Activated CD4-positive, alpha-beta memory T cell treated with anti-CD3 and anti-CD28 coated beads, Interleukin-2, amount 10 ng/mL, durations not matched to agents 7 days and 5 days (primary cell): ENCODE measurements at regions not wholly inside any gene's neighbourhood (a gene's known extent, or its start where the extent isn't known, plus 50 kb on each side); places are given as distances from the start of the nearest gene placed in this dataset.
"Not testable (repeated sequence)": the region's sequence is repeated elsewhere in the genome, so short reads cannot be mapped to it uniquely, and the experiment has no call there.

Experiments
- CTCF ChIA-PET: fragments of 350-600 bp; sonication (Branson Sonifier 250); formaldehyde crosslinking; loops from one replicate; lab custom pipeline; 2021; ENCODE audit warnings: antibody characterized with exemption, inconsistent platforms; lab: Charles Lee
- POLR2A ChIA-PET: fragments of 350-600 bp; sonication (Branson Sonifier 250); formaldehyde crosslinking; loops from one replicate; lab custom pipeline; 2021; ENCODE audit warnings: antibody characterized with exemption; lab: Charles Lee
- DNase-seq: peaks from one replicate; pipeline ENCODE4 v3.0.0-alpha.2; 2020
- H3K27ac Mint-ChIP-seq: one replicate; pipeline ENCODE4 v1.8.0; 2021; ENCODE audit warnings: mild to moderate bottlenecking, mixed read lengths
- H3K27me3 Mint-ChIP-seq: one replicate; pipeline ENCODE4 v1.8.0; 2021; ENCODE audit warnings: mixed read lengths
- H3K36me3 Mint-ChIP-seq: one replicate; pipeline ENCODE4 v1.8.0; 2021; ENCODE audit warnings: low read depth, mixed read lengths
- H3K4me1 Mint-ChIP-seq: one replicate; pipeline ENCODE4 v1.8.0; 2021; ENCODE audit warnings: mixed read lengths
- H3K4me3 Mint-ChIP-seq: one replicate; pipeline ENCODE4 v1.8.0; 2021; ENCODE audit warnings: mild to moderate bottlenecking, mixed read lengths
- H3K9me3 Mint-ChIP-seq: one replicate; pipeline ENCODE4 v1.8.0; 2021; ENCODE audit warnings: mixed read lengths

GRCh38 chr20:48035961-48036731, 250.9 kb upstream of the SULF2 start:
- no peak for DNase-seq
- Mint-ChIP-seq H3K4me1 (no peaks in the 10 kb centered on the region), H3K27ac (no peak overlapping the region), H3K36me3 (no peaks in the 10 kb centered on the region), H3K9me3 (peaks cover 8% of the 10 kb centered on the region), H3K4me3 (no peak overlapping the region), H3K27me3 (peaks cover 7% of the 10 kb centered on the region)
- ChIA-PET CTCF (no interaction called here), POLR2A (no interaction called here)

GRCh38 chr20:48034751-48035150, 249.5 kb upstream of the SULF2 start:
- Mint-ChIP-seq H3K27me3 (peaks cover 10% of the 10 kb centered on the region), H3K9me3 (peaks cover 8% of the 10 kb centered on the region), H3K36me3 (no peaks in the 10 kb centered on the region), H3K27ac (no peak overlapping the region), H3K4me3 (no peak overlapping the region), H3K4me1 (no peaks in the 10 kb centered on the region)
- CTCF ChIA-PET = no interaction called here
- POLR2A ChIA-PET = no interaction called here
- DNase-seq = no peak

- DNase-seq, H3K27ac Mint-ChIP-seq, H3K4me1 Mint-ChIP-seq, H3K9me3 Mint-ChIP-seq, POLR2A ChIA-PET, H3K4me3 Mint-ChIP-seq, H3K36me3 Mint-ChIP-seq, CTCF ChIA-PET: not testable (repeated sequence)
- H3K27me3 Mint-ChIP-seq = peaks cover 10% of the 10 kb centered on the region
Observed at GRCh38 chr20:48033005-48033404, 247.7 kb upstream of the SULF2 start.

- Mint-ChIP-seq H3K4me1 (no peaks in the 10 kb centered on the region), H3K4me3 (no peak overlapping the region), H3K27me3 (peaks cover 10% of the 10 kb centered on the region), H3K27ac (no peak overlapping the region), H3K36me3 (no peaks in the 10 kb centered on the region), H3K9me3 (peaks cover 8% of the 10 kb centered on the region)
- no peak for DNase-seq
- ChIA-PET POLR2A (no interaction called here), CTCF (no interaction called here)
Observed at GRCh38 chr20:48031122-48031521, 245.8 kb upstream of the SULF2 start.

- DNase-seq = no peak
- Mint-ChIP-seq H3K4me1 (no peaks in the 10 kb centered on the region), H3K36me3 (no peaks in the 10 kb centered on the region), H3K27ac (no peak overlapping the region), H3K9me3 (no peaks in the 10 kb centered on the region), H3K27me3 (peaks cover 10% of the 10 kb centered on the region), H3K4me3 (no peak overlapping the region)
- CTCF ChIA-PET = no interaction called here
- POLR2A ChIA-PET = no interaction called here
Observed at GRCh38 chr20:48026981-48027592, 241.8 kb upstream of the SULF2 start.

- Mint-ChIP-seq H3K4me3 (no peak overlapping the region), H3K9me3 (no peaks in the 10 kb centered on the region), H3K36me3 (no peaks in the 10 kb centered on the region), H3K4me1 (no peaks in the 10 kb centered on the region), H3K27me3 (peaks cover 8% of the 10 kb centered on the region), H3K27ac (no peak overlapping the region)
- POLR2A ChIA-PET = no interaction called here
- CTCF ChIA-PET = no interaction called here
- DNase-seq = no peak
Observed at GRCh38 chr20:48025661-48026060, 240.4 kb upstream of the SULF2 start.

- ChIA-PET POLR2A (no interaction called here), CTCF (no interaction called here)
- DNase-seq = no peak
- H3K27me3 Mint-ChIP-seq = peaks cover 8% of the 10 kb centered on the region
- no peaks in the 10 kb centered on the region for H3K4me1 Mint-ChIP-seq
- no peak overlapping the region for H3K4me3 Mint-ChIP-seq
- no peak overlapping the region for H3K27ac Mint-ChIP-seq
- H3K9me3 Mint-ChIP-seq = no peaks in the 10 kb centered on the region
- H3K36me3 Mint-ChIP-seq = no peaks in the 10 kb centered on the region
Observed at GRCh38 chr20:48025051-48025515, 239.8 kb upstream of the SULF2 start.

GRCh38 chr20:48024539-48024938, 239.3 kb upstream of the SULF2 start:
- Mint-ChIP-seq H3K4me1 (no peaks in the 10 kb centered on the region), H3K4me3 (no peak overlapping the region), H3K9me3 (no peaks in the 10 kb centered on the region), H3K27ac (no peak overlapping the region), H3K27me3 (peaks cover 8% of the 10 kb centered on the region), H3K36me3 (no peaks in the 10 kb centered on the region)
- ChIA-PET POLR2A (no interaction called here), CTCF (no interaction called here)
- no peak for DNase-seq

- CTCF ChIA-PET, H3K27ac Mint-ChIP-seq, H3K4me1 Mint-ChIP-seq, POLR2A ChIA-PET, H3K27me3 Mint-ChIP-seq, H3K4me3 Mint-ChIP-seq, H3K9me3 Mint-ChIP-seq, H3K36me3 Mint-ChIP-seq, DNase-seq: not testable (repeated sequence)
Observed at GRCh38 chr20:48020696-48021095, 235.4 kb upstream of the SULF2 start.

- Mint-ChIP-seq H3K4me1 (no peaks in the 10 kb centered on the region), H3K9me3 (peaks cover 2% of the 10 kb centered on the region), H3K36me3 (no peaks in the 10 kb centered on the region), H3K27ac (no peak overlapping the region), H3K4me3 (no peak overlapping the region), H3K27me3 (peaks cover 8% of the 10 kb centered on the region)
- DNase-seq = no peak
- CTCF ChIA-PET = no interaction called here
- POLR2A ChIA-PET = no interaction called here
Observed at GRCh38 chr20:48019940-48020339, 234.7 kb upstream of the SULF2 start.

- POLR2A ChIA-PET = no interaction called here
- CTCF ChIA-PET = no interaction called here
- peaks cover 8% of the 10 kb centered on the region for H3K27me3 Mint-ChIP-seq
- no peaks in the 10 kb centered on the region for H3K36me3 Mint-ChIP-seq
- no peak for DNase-seq
- peaks cover 2% of the 10 kb centered on the region for H3K9me3 Mint-ChIP-seq
- no peak overlapping the region for H3K4me3 Mint-ChIP-seq
- H3K27ac Mint-ChIP-seq = no peak overlapping the region
- H3K4me1 Mint-ChIP-seq = no peaks in the 10 kb centered on the region
Observed at GRCh38 chr20:48019496-48019895, 234.2 kb upstream of the SULF2 start.

GRCh38 chr20:48018851-48019250, 233.6 kb upstream of the SULF2 start:
- CTCF ChIA-PET, H3K27me3 Mint-ChIP-seq: not testable (repeated sequence)

GRCh38 chr20:48017992-48018391, 232.7 kb upstream of the SULF2 start:
- ChIA-PET POLR2A (no interaction called here), CTCF (no interaction called here)
- H3K27me3 Mint-ChIP-seq = peaks cover 6% of the 10 kb centered on the region
- H3K4me1 Mint-ChIP-seq = no peaks in the 10 kb centered on the region
- no peak overlapping the region for H3K4me3 Mint-ChIP-seq
- H3K27ac Mint-ChIP-seq = no peak overlapping the region
- H3K36me3 Mint-ChIP-seq = no peaks in the 10 kb centered on the region
- H3K9me3 Mint-ChIP-seq = peaks cover 2% of the 10 kb centered on the region
- DNase-seq = no peak

More at GRCh38 chr20:48018851-48019250, 233.6 kb upstream of the SULF2 start:
- DNase-seq, H3K4me1 Mint-ChIP-seq, H3K36me3 Mint-ChIP-seq, H3K4me3 Mint-ChIP-seq, H3K9me3 Mint-ChIP-seq, H3K27ac Mint-ChIP-seq, POLR2A ChIA-PET: not testable (repeated sequence)

GRCh38 chr20:48017509-48017908, 232.2 kb upstream of the SULF2 start:
- Mint-ChIP-seq H3K27me3 (peaks cover 4% of the 10 kb centered on the region), H3K9me3 (peaks cover 2% of the 10 kb centered on the region), H3K4me3 (no peak overlapping the region), H3K4me1 (no peaks in the 10 kb centered on the region), H3K36me3 (no peaks in the 10 kb centered on the region), H3K27ac (no peak overlapping the region)
- ChIA-PET CTCF (no interaction called here), POLR2A (no interaction called here)
- no peak for DNase-seq
